DND-41 (cell line): ENCODE measurements at regions not wholly inside any gene's neighbourhood (a gene's known extent, or its start where the extent isn't known, plus 50 kb on each side); places are given as distances from the start of the nearest gene placed in this dataset.

Source experiments
- EZH2 ChIP-seq: IDR thresholded peaks from 3 replicates; pipeline ENCODE4 v1.6.1; 2012; ENCODE audit warnings: borderline replicate concordance, low read depth, mild to moderate bottlenecking, moderate library complexity, low read length, inconsistent platforms; ENCODE audit not compliant: severe bottlenecking
- TF ChIP-seq, protein P1 (sequence below): IDR thresholded peaks from 2 replicates; pipeline ENCODE4 v1.5.1; 2012; ENCODE audit warnings: borderline replicate concordance, low read length, moderate library complexity, mild to moderate bottlenecking; ENCODE audit not compliant: poor library complexity, severe bottlenecking; ENCODE audit errors: extremely low read depth

DNA sequence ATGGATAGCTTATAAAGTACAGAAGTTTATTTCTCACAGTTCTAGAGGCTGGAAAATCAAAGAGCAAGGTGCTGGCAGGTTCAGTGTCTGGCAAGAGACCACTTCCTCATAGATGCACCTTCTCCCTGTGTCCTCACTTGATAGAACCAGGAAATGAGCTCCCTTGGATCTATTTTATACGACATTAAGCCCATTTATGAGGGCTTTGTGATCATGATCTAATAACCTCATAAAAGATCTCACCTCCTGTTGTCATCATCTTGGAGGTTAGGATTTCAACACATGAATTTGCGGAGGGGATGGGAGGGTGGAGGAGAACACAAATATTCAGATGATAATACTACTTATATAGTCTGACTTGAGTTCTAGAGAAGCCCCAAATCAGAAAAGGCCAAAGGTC is 222.1 kb upstream of the SNX7 start:
- TF ChIP-seq, protein P1, sequence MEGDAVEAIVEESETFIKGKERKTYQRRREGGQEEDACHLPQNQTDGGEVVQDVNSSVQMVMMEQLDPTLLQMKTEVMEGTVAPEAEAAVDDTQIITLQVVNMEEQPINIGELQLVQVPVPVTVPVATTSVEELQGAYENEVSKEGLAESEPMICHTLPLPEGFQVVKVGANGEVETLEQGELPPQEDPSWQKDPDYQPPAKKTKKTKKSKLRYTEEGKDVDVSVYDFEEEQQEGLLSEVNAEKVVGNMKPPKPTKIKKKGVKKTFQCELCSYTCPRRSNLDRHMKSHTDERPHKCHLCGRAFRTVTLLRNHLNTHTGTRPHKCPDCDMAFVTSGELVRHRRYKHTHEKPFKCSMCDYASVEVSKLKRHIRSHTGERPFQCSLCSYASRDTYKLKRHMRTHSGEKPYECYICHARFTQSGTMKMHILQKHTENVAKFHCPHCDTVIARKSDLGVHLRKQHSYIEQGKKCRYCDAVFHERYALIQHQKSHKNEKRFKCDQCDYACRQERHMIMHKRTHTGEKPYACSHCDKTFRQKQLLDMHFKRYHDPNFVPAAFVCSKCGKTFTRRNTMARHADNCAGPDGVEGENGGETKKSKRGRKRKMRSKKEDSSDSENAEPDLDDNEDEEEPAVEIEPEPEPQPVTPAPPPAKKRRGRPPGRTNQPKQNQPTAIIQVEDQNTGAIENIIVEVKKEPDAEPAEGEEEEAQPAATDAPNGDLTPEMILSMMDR = no peak
- TF ChIP-seq EZH2 = no peak
